Peyer's patch (tissue), 4 donors: ENCODE measurements at regions not wholly inside any gene's neighbourhood (a gene's known extent, or its start where the extent isn't known, plus 50 kb on each side); places are given as distances from the start of the nearest gene placed in this dataset.

Source experiments
- CTCF ChIP-seq, 6 experiments: fragments of 450-650 bp in 4 of 6; fragments of 200-600 bp in 2 of 6; sonication (generic) in 1 of 6; IDR thresholded peaks; one replicate each; pipeline ENCODE4 v1.5.1; 2017 to 2019; ENCODE audit warnings: antibody characterized with exemption in 6 of 6, mild to moderate bottlenecking in 3 of 6, moderate library complexity in 1 of 6
- POLR2A ChIP-seq, 2 donors: fragments of 450-650 bp; IDR thresholded peaks; one replicate each; pipeline ENCODE4 v1.5.1; 2017; ENCODE audit warnings: antibody characterized with exemption in 2 of 2, mild to moderate bottlenecking in 2 of 2, moderate library complexity in 2 of 2

DNA sequence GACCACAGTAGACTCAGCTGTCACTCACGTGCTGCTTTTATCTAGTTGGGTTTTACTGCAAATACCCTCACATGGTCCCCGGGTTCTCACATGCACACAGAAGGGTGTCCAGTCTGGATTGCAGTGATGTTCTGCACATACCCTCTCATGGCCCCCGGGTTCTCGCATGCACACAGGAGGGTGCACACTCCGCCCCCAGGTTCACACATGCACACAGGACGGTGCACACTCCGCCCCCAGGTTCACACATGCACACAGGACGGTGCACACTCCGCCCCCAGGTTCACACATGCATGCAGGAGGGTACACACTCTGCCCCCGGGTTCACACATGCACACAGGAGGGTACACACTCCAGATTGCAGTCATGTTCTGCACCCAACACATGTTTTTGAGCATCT is 224.3 kb downstream of the ERMARD start:
- no peak for TF ChIP-seq POLR2A (IDR thresholded peaks at IDR 0.05)
- TF ChIP-seq CTCF (IDR thresholded peaks at IDR 0.05) = no peak
